C4-2B (cell line): ENCODE measurements at regions not wholly inside any gene's neighbourhood (a gene's known extent, or its start where the extent isn't known, plus 50 kb on each side); places are given as distances from the start of the nearest gene placed in this dataset.

ENCODE experiments used
- CTCF ChIP-seq: fragments of 450-650 bp; conservative IDR thresholded peaks from 2 replicates; pipeline ENCODE4 v1.5.1; 2017; ENCODE audit warnings: mild to moderate bottlenecking
- ZFX ChIP-seq: fragments of 450-650 bp; IDR thresholded peaks from 2 replicates; pipeline ENCODE4 v1.6.1; 2017

- TF ChIP-seq CTCF = no peak
- TF ChIP-seq ZFX = no peak
Observed at GRCh38 chr3:117146571-117146970, 437.0 kb downstream of the TUSC7 start.
